Astrocyte of the cerebellum (primary cell): ENCODE measurements at regions not wholly inside any gene's neighbourhood (a gene's known extent, or its start where the extent isn't known, plus 50 kb on each side); places are given as distances from the start of the nearest gene placed in this dataset.

Source experiments
- DNase-seq: peaks from one replicate; pipeline ENCODE4 v3.0.0-alpha.2; 2011; ENCODE audit warnings: low read depth
- H3K4me3 ChIP-seq: 2 replicates; pipeline ENCODE4 v1.5.1; 2011; ENCODE audit warnings: mild to moderate bottlenecking, low read depth, low read length, moderate library complexity
- in situ Hi-C: cut with HindIII; loops from 2 replicates; pipeline ENCODE4 v1.10.0; 2017; ENCODE audit warnings: low sequenced_read_pairs
- TF ChIP-seq, protein P1 (sequence below): IDR thresholded peaks from 2 replicates; pipeline ENCODE4 v1.5.1; 2012; ENCODE audit warnings: low read length, low read depth, moderate library complexity, mild to moderate bottlenecking; ENCODE audit errors: missing control alignments

DNA sequence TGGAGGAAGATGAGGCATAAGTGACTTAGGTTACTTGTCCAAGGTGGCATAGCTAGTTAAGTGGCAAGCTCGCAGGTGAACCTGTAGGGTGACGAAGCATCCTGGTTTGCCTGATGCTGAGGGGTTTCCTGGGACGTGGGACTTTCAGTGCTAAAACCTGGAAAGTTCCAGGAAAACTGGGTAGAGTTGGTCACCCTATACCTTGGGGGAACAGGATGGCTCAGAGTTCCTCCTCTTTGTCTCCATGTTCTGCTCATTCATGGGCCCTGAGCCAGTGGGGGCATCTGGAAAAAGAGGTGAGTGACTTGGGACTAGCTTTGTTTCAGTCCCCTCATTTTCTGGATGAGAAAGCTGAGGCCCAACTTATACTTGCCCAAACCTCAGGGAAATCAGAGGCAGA, 268.0 kb upstream of the N4BP1 start:
- DNase-seq: no peak
- no peak overlapping the region for H3K4me3 ChIP-seq
- TF ChIP-seq, protein P1, sequence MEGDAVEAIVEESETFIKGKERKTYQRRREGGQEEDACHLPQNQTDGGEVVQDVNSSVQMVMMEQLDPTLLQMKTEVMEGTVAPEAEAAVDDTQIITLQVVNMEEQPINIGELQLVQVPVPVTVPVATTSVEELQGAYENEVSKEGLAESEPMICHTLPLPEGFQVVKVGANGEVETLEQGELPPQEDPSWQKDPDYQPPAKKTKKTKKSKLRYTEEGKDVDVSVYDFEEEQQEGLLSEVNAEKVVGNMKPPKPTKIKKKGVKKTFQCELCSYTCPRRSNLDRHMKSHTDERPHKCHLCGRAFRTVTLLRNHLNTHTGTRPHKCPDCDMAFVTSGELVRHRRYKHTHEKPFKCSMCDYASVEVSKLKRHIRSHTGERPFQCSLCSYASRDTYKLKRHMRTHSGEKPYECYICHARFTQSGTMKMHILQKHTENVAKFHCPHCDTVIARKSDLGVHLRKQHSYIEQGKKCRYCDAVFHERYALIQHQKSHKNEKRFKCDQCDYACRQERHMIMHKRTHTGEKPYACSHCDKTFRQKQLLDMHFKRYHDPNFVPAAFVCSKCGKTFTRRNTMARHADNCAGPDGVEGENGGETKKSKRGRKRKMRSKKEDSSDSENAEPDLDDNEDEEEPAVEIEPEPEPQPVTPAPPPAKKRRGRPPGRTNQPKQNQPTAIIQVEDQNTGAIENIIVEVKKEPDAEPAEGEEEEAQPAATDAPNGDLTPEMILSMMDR: no peak
- in situ Hi-C loops: no loop called here

DNA sequence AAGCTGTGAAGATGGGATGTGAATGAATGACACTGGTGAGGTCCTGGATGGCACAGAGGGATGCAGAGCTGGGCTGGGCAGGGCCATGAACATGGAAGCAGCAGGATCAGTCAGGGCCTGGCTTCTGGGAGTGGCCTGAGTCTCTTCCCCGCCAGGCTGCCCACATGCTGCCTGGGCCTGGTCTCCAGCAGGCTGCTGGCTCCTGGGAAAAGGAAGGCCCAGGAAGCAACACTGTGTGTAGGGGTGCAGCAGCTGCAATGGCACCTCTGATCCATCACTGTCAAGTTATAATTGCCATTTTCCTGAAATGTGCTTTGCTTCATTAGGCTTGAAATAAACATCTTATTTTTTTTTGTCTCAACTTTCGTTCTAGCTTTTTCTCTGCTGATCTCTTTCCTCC, 260.2 kb upstream of the N4BP1 start:
- TF ChIP-seq, protein P1: no peak
- no peak overlapping the region for H3K4me3 ChIP-seq
- no peak for DNase-seq
- in situ Hi-C loops: no loop called here

DNA sequence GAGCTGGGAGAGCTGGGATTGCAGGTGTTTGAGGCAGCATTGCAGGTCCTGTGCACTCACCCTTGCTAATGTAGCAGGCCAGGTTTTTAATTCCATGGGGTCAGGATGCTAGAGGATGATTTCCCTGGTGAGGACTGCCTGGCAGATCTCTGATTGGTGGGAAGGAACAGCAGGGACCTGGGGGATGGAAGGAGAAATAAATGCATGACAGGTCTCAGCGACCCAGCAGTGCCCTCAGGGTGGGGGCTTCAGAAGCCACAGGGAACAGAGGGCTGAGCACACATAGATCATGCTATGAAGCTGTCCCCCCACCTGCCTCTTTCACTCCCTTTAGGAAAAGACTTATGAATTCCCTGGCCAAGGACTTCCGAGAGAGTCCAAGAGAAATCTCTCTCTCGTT, 255.5 kb upstream of the N4BP1 start:
- in situ Hi-C loops: no loop called here
- H3K4me3 ChIP-seq: no peak overlapping the region
- TF ChIP-seq, protein P1: no peak
- no peak for DNase-seq

DNA sequence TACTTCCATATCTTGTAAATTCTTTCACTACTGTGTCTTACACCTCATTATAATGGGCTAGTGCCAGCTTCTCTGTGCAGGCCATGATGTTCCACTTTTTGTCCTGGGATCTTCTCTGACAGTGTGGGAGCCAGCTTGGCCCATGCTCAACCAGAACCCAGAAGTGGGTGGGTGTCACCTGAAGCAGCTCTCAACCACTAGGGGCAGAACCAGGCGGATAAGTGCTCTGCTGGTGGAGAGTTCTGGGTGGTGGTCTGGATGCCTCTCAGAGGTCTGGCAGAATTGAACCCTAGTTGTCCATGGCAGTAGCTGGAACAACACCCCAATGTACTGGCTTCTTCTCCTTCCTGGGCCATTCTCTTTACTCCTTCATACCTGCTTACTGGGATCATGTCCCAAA, 254.1 kb upstream of the N4BP1 start:
- in situ Hi-C loops: no loop called here
- TF ChIP-seq, protein P1: no peak
- no peak overlapping the region for H3K4me3 ChIP-seq
- DNase-seq: no peak

DNA sequence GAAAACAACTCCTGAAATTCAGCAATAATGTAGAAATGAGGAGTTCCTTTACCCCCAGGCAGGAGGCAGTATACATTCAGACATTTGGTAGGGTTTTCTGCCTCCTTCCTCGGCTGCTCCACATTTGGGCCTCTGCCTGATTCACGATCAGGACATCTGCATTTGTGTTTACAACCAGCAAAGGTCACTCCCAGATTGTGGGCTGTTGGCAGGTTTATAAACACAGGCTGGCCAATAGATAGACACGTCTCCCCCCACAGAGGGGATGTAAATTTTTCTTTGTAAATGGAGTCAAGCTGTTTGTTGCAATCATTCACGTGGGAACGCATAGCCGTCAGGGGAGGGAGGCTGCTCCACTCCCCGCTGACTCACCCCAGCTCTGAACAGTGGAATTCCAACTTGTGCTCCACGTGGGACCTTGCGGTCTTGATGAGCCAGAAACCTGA, 252.1 kb upstream of the N4BP1 start:
- no peak for DNase-seq
- in situ Hi-C loops: no loop called here
- TF ChIP-seq, protein P1: no peak

DNA sequence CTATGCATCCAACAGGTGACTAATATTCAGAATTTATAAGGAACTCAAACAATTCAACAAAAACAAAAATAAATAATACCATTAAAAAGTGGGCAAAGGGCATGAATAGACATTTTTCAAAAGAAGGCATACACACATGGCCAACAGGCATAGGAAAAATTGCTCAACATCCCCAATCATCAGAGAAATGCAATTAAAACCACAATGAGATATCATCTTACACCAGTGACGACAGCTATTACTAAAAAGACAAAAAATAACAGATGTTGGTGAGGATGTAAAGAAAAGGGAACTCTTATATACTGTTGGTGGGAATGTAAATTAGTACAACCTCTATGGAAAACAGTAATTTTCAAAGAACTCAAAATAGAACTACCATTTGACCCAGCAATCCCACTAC, 250.4 kb upstream of the N4BP1 start:
- TF ChIP-seq, protein P1: no peak
- in situ Hi-C loops: no loop called here
- no peak for DNase-seq
- H3K4me3 ChIP-seq: no peak overlapping the region

More for the DNA sequence above, 252.1 kb upstream of the N4BP1 start:
- no peak overlapping the region for H3K4me3 ChIP-seq

DNA sequence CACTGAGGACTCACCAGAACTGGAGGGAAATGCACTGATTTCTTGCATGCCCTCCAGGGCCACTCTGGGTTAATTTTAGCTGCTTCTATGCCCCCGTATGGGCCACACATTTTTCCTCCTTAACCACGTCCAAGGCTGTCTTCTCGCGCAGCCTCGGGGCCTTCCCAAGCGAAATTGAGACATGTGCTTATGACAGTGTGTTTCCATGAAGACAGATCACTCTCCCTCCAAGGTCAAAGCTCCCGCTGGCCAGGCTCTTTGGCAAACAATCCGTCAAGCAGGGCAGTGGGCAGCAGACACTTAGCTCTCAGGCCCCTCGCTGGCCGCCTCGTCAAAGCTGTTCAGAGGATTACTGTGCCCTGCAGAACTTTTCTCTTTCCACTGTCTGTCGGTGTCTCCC, 243.0 kb upstream of the N4BP1 start:
- no peak overlapping the region for H3K4me3 ChIP-seq
- in situ Hi-C loops: no loop called here
- DNase-seq: no peak
- TF ChIP-seq, protein P1: no peak
